SK-N-SH (cell line): ENCODE measurements at regions not wholly inside any gene's neighbourhood (a gene's known extent, or its start where the extent isn't known, plus 50 kb on each side); places are given as distances from the start of the nearest gene placed in this dataset.

ENCODE experiments used
- CTCF ChIA-PET: fragments of 300-600, 350-600 bp; formaldehyde crosslinking; extraction: SDS; loops from one replicate; lab custom pipeline; 2021; lab: Yijun Ruan, JAX
- POLR2A ChIA-PET: fragments of 350-600 bp; sonication (Branson Sonifier 250); formaldehyde crosslinking; extraction: SDS; loops from one replicate; lab custom pipeline; 2020; ENCODE audit warnings: antibody characterized with exemption, inconsistent platforms; lab: Yijun Ruan, JAX
- DNase-seq: peaks from one replicate; pipeline ENCODE4 v3.0.0; 2012
- H2AFZ ChIP-seq: fragments of 200-600 bp; sonication (generic); 2 replicates; pipeline ENCODE4 v1.8.1; 2016; ENCODE audit warnings: antibody characterized with exemption, mild to moderate bottlenecking, low read depth
- H3F3A ChIP-seq: fragments of 200-600 bp; sonication (generic); replicated peaks from 2 replicates; pipeline ENCODE3; 2016; ENCODE audit warnings: antibody characterized with exemption, mild to moderate bottlenecking; ENCODE audit not compliant: insufficient read depth
- H3K27ac ChIP-seq, 2 experiments: fragments of 200-500 bp in 1 of 2; fragments of 200-600 bp in 1 of 2; sonication (Bioruptor generic) in 1 of 2; sonication (generic), shearing (Covaris generic) in 1 of 2; 2 replicates each; pipeline versions ENCODE4 v1.5.1 to v1.6.1; 2014 to 2016; ENCODE audit warnings: low read depth in 2 of 2, inconsistent platforms in 1 of 2, low read length in 1 of 2, mild to moderate bottlenecking in 1 of 2, mixed read lengths in 1 of 2
- H3K27me3 ChIP-seq: fragments of 200-600 bp; sonication (generic), shearing (Covaris generic); 2 replicates; pipeline ENCODE4 v1.6.1; 2016; ENCODE audit warnings: mixed run types; ENCODE audit not compliant: insufficient read depth
- H3K36me3 ChIP-seq, 2 experiments: fragments of 200-500 bp in 1 of 2; fragments of 200-600 bp in 1 of 2; sonication (Bioruptor generic) in 1 of 2; sonication (generic) in 1 of 2; replicated peaks in 1 of 2; 2 replicates each; pipeline versions ENCODE3 to v1.5.1; 2014 to 2016; ENCODE audit warnings: low read length in 1 of 2, mild to moderate bottlenecking in 1 of 2; ENCODE audit not compliant: insufficient read depth in 2 of 2, control insufficient read depth in 1 of 2
- H3K4me1 ChIP-seq, 2 experiments: fragments of 200-500 bp in 1 of 2; fragments of 200-600 bp in 1 of 2; sonication (Bioruptor generic) in 1 of 2; sonication (generic), shearing (Covaris generic) in 1 of 2; 2 replicates each; pipeline versions ENCODE4 v1.5.1 to v1.6.1; 2014 to 2016; ENCODE audit warnings: low read depth in 1 of 2, low read length in 1 of 2, mixed run types in 1 of 2; ENCODE audit not compliant: insufficient read depth in 2 of 2, control insufficient read depth in 1 of 2
- H3K4me2 ChIP-seq: fragments of 200-600 bp; sonication (generic), shearing (Covaris generic); 2 replicates; pipeline ENCODE4 v1.6.1; 2017; ENCODE audit warnings: mixed run types
- H3K4me3 ChIP-seq, 2 experiments: fragments of 200-500 bp in 1 of 2; fragments of 200-600 bp in 1 of 2; sonication (Bioruptor generic) in 1 of 2; sonication (generic), shearing (Covaris generic) in 1 of 2; 2 replicates each; pipeline versions ENCODE4 v1.5.1 to v1.8.1; 2014 to 2016; ENCODE audit warnings: low read depth in 2 of 2, inconsistent platforms in 1 of 2, low read length in 1 of 2, mild to moderate bottlenecking in 1 of 2, mixed read lengths in 1 of 2, moderate library complexity in 1 of 2
- H3K79me2 ChIP-seq: fragments of 200-600 bp; sonication (generic); 2 replicates; pipeline ENCODE4 v1.8.1; 2017; ENCODE audit warnings: mild to moderate bottlenecking; ENCODE audit not compliant: insufficient read depth
- H3K9ac ChIP-seq: fragments of 200-600 bp; sonication (generic); 2 replicates; pipeline ENCODE4 v1.6.1; 2017; ENCODE audit warnings: mixed run types
- H3K9me2 ChIP-seq: fragments of 200-600 bp; sonication (generic); 2 replicates; pipeline ENCODE4 v1.6.1; 2017; ENCODE audit warnings: mixed run types
- H3K9me3 ChIP-seq: fragments of 200-600 bp; sonication (generic); 2 replicates; pipeline ENCODE4 v1.6.1; 2017; ENCODE audit warnings: mixed run types, mild to moderate bottlenecking, moderate library complexity
- H4K20me1 ChIP-seq: fragments of 200-600 bp; sonication (generic); 2 replicates; pipeline ENCODE4 v1.6.1; 2017; ENCODE audit warnings: mild to moderate bottlenecking, mixed run types; ENCODE audit not compliant: insufficient read depth
- ELF1 ChIP-seq: IDR thresholded peaks from 2 replicates; pipeline ENCODE4 v1.4.0; 2012
- EP300 ChIP-seq, 2 experiments: IDR thresholded peaks; 2 replicates each; pipeline versions ENCODE4 v1.4.0 to v1.6.1; 2012; ENCODE audit warnings: borderline replicate concordance in 1 of 2, low read depth in 1 of 2, low read length in 1 of 2
- FOXJ3 ChIP-seq: sonication (generic); formaldehyde crosslinking; IDR thresholded peaks from 2 replicates; pipeline ENCODE4 v1.5.1; 2020; ENCODE audit warnings: mild to moderate bottlenecking, missing genetic modification reagents
- FOXM1 ChIP-seq: IDR thresholded peaks from 2 replicates; pipeline ENCODE4 v1.4.0; 2012; ENCODE audit warnings: low read depth, mild to moderate bottlenecking
- GABPA ChIP-seq: IDR thresholded peaks from 2 replicates; pipeline ENCODE4 v1.4.0; 2012; ENCODE audit warnings: low read depth, mild to moderate bottlenecking
- GATA2 ChIP-seq: sonication (generic); formaldehyde crosslinking; IDR thresholded peaks from 2 replicates; pipeline ENCODE4 v1.5.0; 2020; ENCODE audit warnings: mild to moderate bottlenecking, missing genetic modification reagents
- IRF3 ChIP-seq: fragments of 150-350 bp; IDR thresholded peaks from 2 replicates; pipeline ENCODE4 v1.6.1; 2016; ENCODE audit warnings: mild to moderate bottlenecking, low read depth, low read length
- MAX ChIP-seq: IDR thresholded peaks from 2 replicates; pipeline ENCODE4 v1.4.0; 2012; ENCODE audit warnings: low read depth
- MEF2A ChIP-seq: IDR thresholded peaks from 2 replicates; pipeline ENCODE4 v1.4.0; 2012; ENCODE audit warnings: low read depth, borderline replicate concordance
- NRF1 ChIP-seq: IDR thresholded peaks from 2 replicates; pipeline ENCODE4 v1.6.1; 2012; ENCODE audit warnings: low read depth, mild to moderate bottlenecking, low read length
- REST ChIP-seq: IDR thresholded peaks from 2 replicates; pipeline ENCODE4 v1.6.1; 2012; ENCODE audit warnings: mild to moderate bottlenecking, low read depth, low read length, moderate library complexity
- RFX5 ChIP-seq: IDR thresholded peaks from 2 replicates; pipeline ENCODE4 v1.6.1; 2012; ENCODE audit warnings: mild to moderate bottlenecking, improper control_type of control experiment, low read length
- RXRA ChIP-seq: IDR thresholded peaks from 2 replicates; pipeline ENCODE4 v1.4.0; 2012; ENCODE audit warnings: low read depth, mild to moderate bottlenecking, borderline replicate concordance
- SIN3A ChIP-seq: IDR thresholded peaks from 2 replicates; pipeline ENCODE4 v1.6.1; 2012; ENCODE audit warnings: low read depth, mild to moderate bottlenecking, low read length, moderate library complexity, borderline replicate concordance
- TCF12 ChIP-seq: IDR thresholded peaks from 2 replicates; pipeline ENCODE4 v1.4.0; 2012
- USF2 ChIP-seq: fragments of 150-350 bp; IDR thresholded peaks from 2 replicates; pipeline ENCODE4 v1.6.1; 2017; ENCODE audit warnings: antibody characterized with exemption, low read length, low read depth, borderline replicate concordance
- WGBS: methylation state at CpG from one replicate; pipeline ENCODE4 v1.1.6; 2017; ENCODE audit warnings: low lambda C conversion rate; 5-methylcytosine and 5-hydroxymethylcytosine counted together

GRCh38 chr2:67516362-67516761 lies 119.2 kb downstream of the ETAA1 start:
- Histone ChIP-seq H4K20me1 (no peaks in the 10 kb centered on the region), H3K9ac (no peak overlapping the region), H3K27ac (no peak overlapping the region), H3K9me3 (no peaks in the 10 kb centered on the region), H3K9me2 (no peaks in the 10 kb centered on the region), H3K4me1 (peaks cover 0 to 2% of the 10 kb centered on the region in 2 experiments; a peak in 1 of 4 replicates), H3K4me2 (no peak overlapping the region), H3F3A (no peaks in the 10 kb centered on the region), H3K79me2 (no peaks in the 10 kb centered on the region), H3K4me3 (no peak overlapping the region), H3K27me3 (no peaks in the 10 kb centered on the region), H3K36me3 (no peaks in the 10 kb centered on the region), H2AFZ (no peak overlapping the region)
- TF ChIP-seq EP300 (IDR thresholded peaks at IDR 0.05; ENCODE audit: borderline replicate concordance in 1 of 2, low read depth in 1 of 2, low read length in 1 of 2) (no peak), GATA2 (no peak), USF2 (no peak), FOXM1 (no peak), REST (no peak), TCF12 (no peak), SIN3A (no peak), MEF2A (no peak), GABPA (no peak), MAX (no peak), NRF1 (no peak), ELF1 (no peak), RFX5 (no peak), FOXJ3 (no peak), IRF3 (no peak), RXRA (no peak)
- ChIA-PET POLR2A (no interaction called here), CTCF (interaction anchor here (1.0 kb wide), 1 partner anchor 59 kb away, joined by 3 read pairs; no protein-coding TSS in a partner anchor)
- 88% methylated on average over 5 of the region's 5 CpGs for WGBS
- DNase-seq: no peak
